Left lung (tissue), 4 donors: ENCODE measurements at regions not wholly inside any gene's neighbourhood (a gene's known extent, or its start where the extent isn't known, plus 50 kb on each side); places are given as distances from the start of the nearest gene placed in this dataset.

ENCODE experiments used
- ATAC-seq: fragments of 200-7000 bp; cut with Tn5 transposase; one replicate; pipeline ENCODE4 v1.9.1; 2020; ENCODE audit warnings: moderate library complexity
- DNase-seq, 4 donors: peaks; one replicate each; pipeline ENCODE4 v3.0.0-alpha.2; 2013 to 2020
- H3K27ac ChIP-seq, 2 donors: fragments of 200-600 bp; sonication (generic) in 1 of 2; one replicate each; pipeline versions ENCODE4 v1.5.0 to v1.8.0; 2020 to 2021
- H3K27me3 ChIP-seq, 2 donors: fragments of 200-600 bp; sonication (generic) in 1 of 2; one replicate each; pipeline versions ENCODE4 v1.5.0 to v1.8.0; 2020 to 2021
- H3K36me3 ChIP-seq, 2 donors: fragments of 200-600 bp; sonication (generic) in 1 of 2; one replicate each; pipeline versions ENCODE4 v1.5.0 to v1.8.0; 2020 to 2021
- H3K4me1 ChIP-seq, 2 donors: fragments of 200-600 bp; one replicate each; pipeline ENCODE4 v1.8.0; 2021
- H3K4me3 ChIP-seq, 2 donors: fragments of 200-600 bp; sonication (generic) in 1 of 2; one replicate each; pipeline versions ENCODE4 v1.5.0 to v1.8.0; 2020 to 2021; ENCODE audit warnings: mild to moderate bottlenecking in 1 of 2
- H3K9me3 ChIP-seq, 2 donors: fragments of 200-600 bp; sonication (generic) in 1 of 2; one replicate each; pipeline versions ENCODE4 v1.5.0 to v1.8.0; 2020 to 2021
- CTCF ChIP-seq, 2 donors: fragments of 200-600 bp; sonication (generic) in 1 of 2; IDR thresholded peaks; one replicate each; pipeline versions ENCODE4 v1.5.0 to v1.8.0; 2021; ENCODE audit warnings: antibody characterized with exemption in 2 of 2
- intact Hi-C, 2 donors: fragments of 100-400 bp; cut with DNase I; formaldehyde crosslinking; loops; one replicate each; pipeline versions ENCODE4 v1.11.2 to v1.14.2; 2022
- donor health status: DM: no; HTN: yes; CAD: no.
- donor health status: DM: no; HTN: no; CAD: no.

- H3K27me3 ChIP-seq, result no peaks in the 10 kb centered on the region
- peaks cover 0 to 37% of the 10 kb centered on the region in 2 donors for H3K9me3 ChIP-seq
- DNase-seq (no peak), ATAC-seq (no peak)
- H3K27ac ChIP-seq, result no peak overlapping the region
- intact Hi-C loops, result no loop called here
- no peak overlapping the region for H3K4me3 ChIP-seq
- TF ChIP-seq CTCF (IDR thresholded peaks at IDR 0.05), result no peak
- no peaks in the 10 kb centered on the region for H3K4me1 ChIP-seq
- no peaks in the 10 kb centered on the region for H3K36me3 ChIP-seq
These were observed 926.4 kb downstream of the IPMK start for GRCh38 chr10:57341294-57341693.

GRCh38 chr10:57338823-57339558, 928.7 kb downstream of the IPMK start:
- Histone ChIP-seq H3K9me3 (peaks cover 0 to 21% of the 10 kb centered on the region in 2 donors), H3K4me3 (no peak overlapping the region), H3K27me3 (no peaks in the 10 kb centered on the region), H3K4me1 (no peaks in the 10 kb centered on the region), H3K27ac (no peak overlapping the region), H3K36me3 (no peaks in the 10 kb centered on the region)
- peak; percentile 36 for ATAC-seq
- intact Hi-C loops, result no loop called here
- TF ChIP-seq CTCF (IDR thresholded peaks at IDR 0.05), result peak; percentile 46 to 58
- peak in 1 of 4 donors; percentile 28 for DNase-seq

GRCh38 chr10:57336865-57337264, 930.8 kb downstream of the IPMK start:
- ATAC-seq, result no peak

GRCh38 chr10:57336341-57336740, 931.4 kb downstream of the IPMK start:
- Histone ChIP-seq H3K36me3 (no peaks in the 10 kb centered on the region), H3K4me3 (no peak overlapping the region), H3K4me1 (no peaks in the 10 kb centered on the region), H3K27ac (no peak overlapping the region), H3K27me3 (no peaks in the 10 kb centered on the region), H3K9me3 (no peaks in the 10 kb centered on the region)
- no peak for TF ChIP-seq CTCF (IDR thresholded peaks at IDR 0.05)
- ATAC-seq (no peak), DNase-seq (no peak)
- intact Hi-C loops, result no loop called here

More at GRCh38 chr10:57336865-57337264, 930.8 kb downstream of the IPMK start:
- Histone ChIP-seq H3K9me3 (peaks cover 0 to under 1% of the 10 kb centered on the region in 2 donors), H3K27ac (no peak overlapping the region), H3K36me3 (no peaks in the 10 kb centered on the region), H3K4me3 (no peak overlapping the region), H3K27me3 (no peaks in the 10 kb centered on the region), H3K4me1 (no peaks in the 10 kb centered on the region)
- intact Hi-C loops, result no loop called here
- TF ChIP-seq CTCF (IDR thresholded peaks at IDR 0.05), result no peak
- peak in 1 of 4 donors; percentile 74 for DNase-seq

GRCh38 chr10:57334523-57334922, 933.2 kb downstream of the IPMK start:
- Histone ChIP-seq H3K27me3 (no peaks in the 10 kb centered on the region), H3K36me3 (no peaks in the 10 kb centered on the region), H3K4me1 (no peaks in the 10 kb centered on the region), H3K9me3 (no peaks in the 10 kb centered on the region), H3K27ac (no peak overlapping the region), H3K4me3 (no peak overlapping the region)
- TF ChIP-seq CTCF (IDR thresholded peaks at IDR 0.05), result no peak
- DNase-seq (no peak), ATAC-seq (no peak)
- intact Hi-C loops, result no loop called here
